Fibroblast of the aortic adventitia (primary cell): ENCODE measurements at regions not wholly inside any gene's neighbourhood (a gene's known extent, or its start where the extent isn't known, plus 50 kb on each side); places are given as distances from the start of the nearest gene placed in this dataset.

Experiments used
- DNase-seq: peaks from one replicate; pipeline ENCODE4 v3.0.0-alpha.2; 2010; ENCODE audit warnings: low read depth
- H3K4me3 ChIP-seq: 2 replicates; pipeline ENCODE4 v1.5.1; 2011; ENCODE audit warnings: low read depth, mild to moderate bottlenecking, control low read depth, low read length, moderate library complexity
- CTCF ChIP-seq: IDR thresholded peaks from 2 replicates; pipeline ENCODE4 v1.5.1; 2011; ENCODE audit warnings: mild to moderate bottlenecking, low read length, control low read depth, inconsistent platforms; ENCODE audit not compliant: insufficient read depth

- H3K4me3 ChIP-seq, result no peak overlapping the region
- no peak for TF ChIP-seq CTCF
- no peak for DNase-seq
Observed at GRCh38 chr14:51307551-51307950, 67.5 kb downstream of the TMX1 start.

GRCh38 chr14:51308866-51309265 is 68.8 kb downstream of the TMX1 start:
- no peak for TF ChIP-seq CTCF
- peak; percentile 31 for DNase-seq
- H3K4me3 ChIP-seq, result no peak overlapping the region

- TF ChIP-seq CTCF, result no peak
- no peak overlapping the region for H3K4me3 ChIP-seq
- DNase-seq, result peak; percentile 84
Observed at GRCh38 chr14:51310505-51310944, 70.5 kb downstream of the TMX1 start.

- no peak for DNase-seq
- TF ChIP-seq CTCF, result no peak
- no peak overlapping the region for H3K4me3 ChIP-seq
Observed at GRCh38 chr14:51314321-51315015, 74.4 kb downstream of the TMX1 start.

- no peak for DNase-seq
- no peak for TF ChIP-seq CTCF
- H3K4me3 ChIP-seq, result no peak overlapping the region
Observed at GRCh38 chr14:51317373-51317772, 77.3 kb downstream of the TMX1 start.

GRCh38 chr14:51318813-51319597 is 79.0 kb downstream of the TMX1 start:
- peak; percentile 45 for DNase-seq
- TF ChIP-seq CTCF, result no peak
- H3K4me3 ChIP-seq, result no peak overlapping the region
